Loucy (cell line): ENCODE measurements at regions not wholly inside any gene's neighbourhood (a gene's known extent, or its start where the extent isn't known, plus 50 kb on each side); places are given as distances from the start of the nearest gene placed in this dataset.
A peak's percentile ranks its signal among the peaks of the same experiment; 100 is the strongest.
"Not testable (repeated sequence)": the region's sequence is repeated elsewhere in the genome, so short reads cannot be mapped to it uniquely, and the experiment has no call there.

ENCODE experiments used
- H2AFZ ChIP-seq: fragments of 200-600 bp; sonication (generic); 2 replicates; pipeline ENCODE4 v1.6.0; 2016; ENCODE audit warnings: antibody characterized with exemption, mild to moderate bottlenecking, low read length, moderate library complexity
- H3F3A ChIP-seq: fragments of 200-600 bp; 2 replicates; pipeline ENCODE4 v1.6.0; 2016; ENCODE audit warnings: antibody characterized with exemption, low read depth, mild to moderate bottlenecking
- H3K27me3 ChIP-seq: fragments of 200-600 bp; sonication (generic); 2 replicates; pipeline ENCODE4 v1.6.1; 2014; ENCODE audit warnings: low read length, mild to moderate bottlenecking; ENCODE audit not compliant: insufficient read depth, poor library complexity, severe bottlenecking
- H3K36me3 ChIP-seq: fragments of 200-600 bp; sonication (generic); 2 replicates; pipeline ENCODE4 v1.6.1; 2016; ENCODE audit warnings: low read length; ENCODE audit not compliant: insufficient read depth
- H3K4me1 ChIP-seq: fragments of 200-600 bp; sonication (generic); 2 replicates; pipeline ENCODE4 v1.5.1; 2014; ENCODE audit warnings: low read length, mild to moderate bottlenecking; ENCODE audit not compliant: insufficient read depth, poor library complexity, severe bottlenecking
- H3K4me2 ChIP-seq: fragments of 200-600 bp; sonication (generic); 2 replicates; pipeline ENCODE4 v1.6.0; 2014; ENCODE audit warnings: antibody characterized with exemption, low read length, low read depth, mild to moderate bottlenecking; ENCODE audit not compliant: poor library complexity, severe bottlenecking
- H3K4me3 ChIP-seq: fragments of 200-600 bp; sonication (generic); 2 replicates; pipeline ENCODE4 v1.5.1; 2014; ENCODE audit warnings: low read length, mild to moderate bottlenecking, mixed read lengths; ENCODE audit not compliant: poor library complexity, severe bottlenecking
- H3K79me2 ChIP-seq: fragments of 200-600 bp; sonication (generic); 2 replicates; pipeline ENCODE4 v1.6.1; 2014; ENCODE audit warnings: low read length; ENCODE audit not compliant: insufficient read depth
- H3K9ac ChIP-seq: fragments of 200-600 bp; sonication (generic); 2 replicates; pipeline ENCODE4 v1.6.0; 2014; ENCODE audit warnings: mild to moderate bottlenecking, low read depth, low read length, moderate library complexity; ENCODE audit not compliant: poor library complexity, severe bottlenecking
- H3K9me2 ChIP-seq: fragments of 200-600 bp; sonication (generic); replicated peaks from 2 replicates; pipeline ENCODE4 v1.6.1; 2016; ENCODE audit warnings: low read depth, low read length, mixed read lengths
- H3K9me3 ChIP-seq: fragments of 200-600 bp; sonication (generic); 2 replicates; pipeline ENCODE4 v1.6.1; 2014; ENCODE audit warnings: mild to moderate bottlenecking, antibody characterized with exemption, low read length, low read depth; ENCODE audit not compliant: insufficient read depth
- H4K20me1 ChIP-seq: fragments of 200-600 bp; sonication (generic); 2 replicates; pipeline ENCODE4 v1.6.0; 2014; ENCODE audit warnings: antibody characterized with exemption, low read length, mild to moderate bottlenecking; ENCODE audit not compliant: insufficient read depth, poor library complexity, severe bottlenecking
- EZH2phosphoT487 ChIP-seq: fragments of 200-600 bp; IDR thresholded peaks from 2 replicates; pipeline ENCODE4 v1.6.1; 2018; ENCODE audit warnings: antibody characterized with exemption, mild to moderate bottlenecking, moderate library complexity, borderline replicate concordance
- TF ChIP-seq, protein P1 (sequence below): fragments of 200-600 bp; sonication (generic); conservative IDR thresholded peaks from 2 replicates; pipeline ENCODE4 v1.5.1; 2014; ENCODE audit warnings: mild to moderate bottlenecking, antibody characterized with exemption, low read length

GRCh38 chr14:106789318-106789717 is 1262.9 kb downstream of the TMEM121 start:
- H4K20me1 ChIP-seq: no peaks in the 10 kb centered on the region
- no peak overlapping the region for H2AFZ ChIP-seq
- peaks cover 40% of the 10 kb centered on the region for H3K4me1 ChIP-seq
- no peaks in the 10 kb centered on the region for H3F3A ChIP-seq
- no peaks in the 10 kb centered on the region for H3K9me3 ChIP-seq
- TF ChIP-seq, protein P1, sequence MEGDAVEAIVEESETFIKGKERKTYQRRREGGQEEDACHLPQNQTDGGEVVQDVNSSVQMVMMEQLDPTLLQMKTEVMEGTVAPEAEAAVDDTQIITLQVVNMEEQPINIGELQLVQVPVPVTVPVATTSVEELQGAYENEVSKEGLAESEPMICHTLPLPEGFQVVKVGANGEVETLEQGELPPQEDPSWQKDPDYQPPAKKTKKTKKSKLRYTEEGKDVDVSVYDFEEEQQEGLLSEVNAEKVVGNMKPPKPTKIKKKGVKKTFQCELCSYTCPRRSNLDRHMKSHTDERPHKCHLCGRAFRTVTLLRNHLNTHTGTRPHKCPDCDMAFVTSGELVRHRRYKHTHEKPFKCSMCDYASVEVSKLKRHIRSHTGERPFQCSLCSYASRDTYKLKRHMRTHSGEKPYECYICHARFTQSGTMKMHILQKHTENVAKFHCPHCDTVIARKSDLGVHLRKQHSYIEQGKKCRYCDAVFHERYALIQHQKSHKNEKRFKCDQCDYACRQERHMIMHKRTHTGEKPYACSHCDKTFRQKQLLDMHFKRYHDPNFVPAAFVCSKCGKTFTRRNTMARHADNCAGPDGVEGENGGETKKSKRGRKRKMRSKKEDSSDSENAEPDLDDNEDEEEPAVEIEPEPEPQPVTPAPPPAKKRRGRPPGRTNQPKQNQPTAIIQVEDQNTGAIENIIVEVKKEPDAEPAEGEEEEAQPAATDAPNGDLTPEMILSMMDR: no peak
- TF ChIP-seq EZH2phosphoT487: no peak
- H3K79me2 ChIP-seq: no peaks in the 10 kb centered on the region
- no peak overlapping the region for H3K4me2 ChIP-seq
- H3K4me3 ChIP-seq: no peak overlapping the region
- no peaks in the 10 kb centered on the region for H3K27me3 ChIP-seq
- no peaks in the 10 kb centered on the region for H3K9me2 ChIP-seq
- H3K9ac ChIP-seq: no peak overlapping the region
- no peaks in the 10 kb centered on the region for H3K36me3 ChIP-seq

GRCh38 chr14:106790189-106791036 is 1264.0 kb downstream of the TMEM121 start:
- Histone ChIP-seq H3F3A (no peaks in the 10 kb centered on the region), H3K9me3 (no peaks in the 10 kb centered on the region), H2AFZ (peak overlapping the region; percentile 89), H3K4me3 (no peak overlapping the region), H3K27me3 (no peaks in the 10 kb centered on the region), H3K9ac (no peak overlapping the region), H3K4me2 (peak overlapping the region; percentile 12), H4K20me1 (no peaks in the 10 kb centered on the region), H3K4me1 (peaks cover 40% of the 10 kb centered on the region), H3K36me3 (no peaks in the 10 kb centered on the region), H3K9me2 (no peaks in the 10 kb centered on the region), H3K79me2 (no peaks in the 10 kb centered on the region)
- TF ChIP-seq EZH2phosphoT487: no peak
- TF ChIP-seq, protein P1: peak; percentile 82

DNA sequence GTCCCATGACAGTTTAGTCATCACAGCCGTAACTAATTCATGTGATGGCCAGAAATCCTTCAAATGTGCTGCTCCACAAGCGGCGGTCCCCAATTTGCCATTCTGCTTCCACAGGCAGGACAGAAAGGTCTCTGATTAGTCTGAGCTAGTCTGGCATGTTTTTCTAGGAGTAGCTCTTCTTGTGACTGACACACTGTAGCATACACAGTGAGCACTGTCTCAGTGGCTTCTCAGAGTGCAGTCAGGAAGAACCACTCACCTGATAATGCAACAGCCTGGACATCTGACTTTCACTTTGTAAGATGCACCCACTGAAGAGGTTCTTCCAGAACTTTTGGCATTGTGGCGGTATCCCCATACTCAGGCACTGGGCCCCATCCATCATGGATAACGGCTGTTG is 1266.2 kb downstream of the TMEM121 start:
- TF ChIP-seq EZH2phosphoT487: no peak
- TF ChIP-seq, protein P1: no peak
- Histone ChIP-seq H3K79me2 (no peaks in the 10 kb centered on the region), H3K4me3 (no peak overlapping the region), H4K20me1 (no peaks in the 10 kb centered on the region), H3K27me3 (no peaks in the 10 kb centered on the region), H3K9me2 (no peaks in the 10 kb centered on the region), H3F3A (no peaks in the 10 kb centered on the region), H2AFZ (peak overlapping the region; percentile 54), H3K9ac (peak overlapping the region; percentile 6), H3K9me3 (no peaks in the 10 kb centered on the region), H3K36me3 (no peaks in the 10 kb centered on the region), H3K4me2 (no peak overlapping the region), H3K4me1 (peaks cover 33% of the 10 kb centered on the region)

GRCh38 chr14:106798166-106798565 is 1271.8 kb downstream of the TMEM121 start:
- H4K20me1 ChIP-seq, H2AFZ ChIP-seq, H3K9ac ChIP-seq, H3K9me3 ChIP-seq, H3K36me3 ChIP-seq, H3K4me3 ChIP-seq, H3K27me3 ChIP-seq, H3F3A ChIP-seq, H3K9me2 ChIP-seq, H3K79me2 ChIP-seq: not testable (repeated sequence)
- peaks cover 13% of the 10 kb centered on the region for H3K4me1 ChIP-seq
- peak overlapping the region; percentile 21 for H3K4me2 ChIP-seq
